ENCODE measurements at regions not wholly inside any gene's neighbourhood (a gene's known extent, or its start where the extent isn't known, plus 50 kb on each side); places are given as distances from the start of the nearest gene placed in this dataset.
"Not testable (repeated sequence)": the region's sequence is repeated elsewhere in the genome, so short reads cannot be mapped to it uniquely, and the experiment has no call there.

DNA sequence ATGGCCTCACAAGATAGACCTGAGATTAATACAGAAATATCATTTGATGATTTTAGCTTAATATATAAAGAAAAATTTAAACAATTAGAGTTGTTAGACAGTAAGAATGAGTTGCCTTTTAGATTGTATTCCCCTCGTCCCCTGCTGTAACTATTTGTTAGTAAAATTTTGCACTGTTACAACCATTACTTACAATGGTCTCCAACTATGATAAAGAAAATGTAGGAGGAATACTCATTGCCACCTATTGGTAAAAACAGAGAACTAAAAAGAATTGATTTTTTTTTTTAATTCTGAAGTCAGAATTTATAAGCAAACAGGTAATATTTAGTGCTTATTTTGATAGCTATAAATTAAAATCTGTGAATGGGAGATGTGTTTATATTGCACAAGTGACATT lies 937.6 kb downstream of the TLE4 start:
- no peak for DNase-seq (ENCODE audit: extremely low read depth in 1 of 2, low read depth in 1 of 2)

DNA sequence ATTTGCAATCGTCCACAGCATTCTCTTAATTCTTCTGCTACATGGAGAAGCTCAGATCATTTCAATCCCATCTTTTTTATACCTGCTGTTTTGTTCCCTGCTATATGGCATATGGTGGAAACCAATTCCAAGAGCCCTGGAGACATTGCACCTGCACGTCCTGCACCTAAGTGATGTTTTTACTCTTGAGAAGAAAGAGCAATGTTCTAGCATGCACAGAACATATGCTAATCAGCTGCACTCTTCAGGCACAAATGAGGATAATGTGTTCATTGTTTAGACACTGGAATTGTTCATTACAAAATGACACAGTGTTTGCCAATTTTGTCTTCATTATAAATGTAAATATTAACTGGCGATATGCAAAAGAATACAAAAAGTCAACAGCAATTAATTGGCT lies 935.8 kb downstream of the TLE4 start:
- DNase-seq (ENCODE audit: extremely low read depth in 1 of 2, low read depth in 1 of 2) = no peak

DNA sequence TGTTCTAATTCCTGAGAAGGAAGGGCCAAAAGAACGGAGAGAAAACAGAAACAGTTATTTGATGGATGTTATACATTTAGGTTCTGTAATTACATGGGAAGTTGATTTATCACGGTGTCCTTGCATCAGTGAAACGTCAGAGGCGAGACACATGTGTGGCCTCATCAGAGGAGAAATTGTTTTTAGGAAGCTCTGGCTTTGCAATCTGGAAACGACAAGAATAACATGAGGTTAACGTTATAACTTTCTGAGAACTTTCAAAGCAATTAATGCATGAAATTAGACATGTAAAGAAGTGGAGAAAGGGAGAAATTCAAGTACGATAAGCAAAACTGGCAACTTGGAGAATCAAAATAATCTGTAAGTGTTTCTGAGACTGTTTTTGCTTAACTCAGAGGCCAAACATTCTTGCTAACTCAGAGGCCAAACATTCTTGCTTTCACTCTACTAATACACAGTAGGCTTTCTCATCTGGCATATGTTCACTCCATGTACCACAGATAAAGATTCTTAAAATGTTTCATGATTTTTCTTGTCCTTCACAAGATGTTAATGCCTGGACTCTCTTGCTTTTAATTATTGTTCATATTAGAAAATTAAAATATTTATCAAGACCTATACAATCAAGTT lies 933.0 kb downstream of the TLE4 start:
- DNase-seq (ENCODE audit: extremely low read depth in 1 of 2, low read depth in 1 of 2) = no peak

- DNase-seq (ENCODE audit: extremely low read depth in 1 of 2, low read depth in 1 of 2) = no peak
Observed at GRCh38 chr9:80503671-80504281, 932.0 kb downstream of the TLE4 start.

- DNase-seq (ENCODE audit: extremely low read depth in 1 of 2, low read depth in 1 of 2) = no peak
Observed at GRCh38 chr9:80502306-80502705, 930.5 kb downstream of the TLE4 start.

- DNase-seq (ENCODE audit: extremely low read depth in 1 of 2, low read depth in 1 of 2) = no peak
Observed at GRCh38 chr9:80501635-80502034, 929.9 kb downstream of the TLE4 start.

DNA sequence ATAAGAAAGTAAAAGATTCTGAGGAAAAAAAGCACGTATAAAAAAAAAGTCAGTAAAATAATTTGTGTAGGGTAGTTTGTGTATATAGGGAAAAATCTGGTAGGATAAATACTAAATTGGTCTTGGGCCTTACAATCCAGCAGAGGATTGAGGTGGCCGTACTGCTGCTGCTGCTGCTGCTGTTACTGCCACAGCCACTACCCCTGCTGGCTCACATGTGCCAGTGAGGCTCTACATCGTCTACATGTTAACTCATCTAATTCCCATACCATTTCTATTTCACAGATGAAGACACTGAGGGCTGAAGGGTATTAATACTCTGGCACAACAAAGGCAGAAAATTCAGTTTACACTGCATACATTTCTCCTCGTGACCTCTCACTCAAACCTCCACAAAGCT lies 928.5 kb downstream of the TLE4 start:
- DNase-seq (ENCODE audit: extremely low read depth in 1 of 2, low read depth in 1 of 2) = no peak

GRCh38 chr9:80498001-80498555 lies 926.3 kb downstream of the TLE4 start:
- no peak for DNase-seq (ENCODE audit: extremely low read depth in 1 of 2, low read depth in 1 of 2)

DNA sequence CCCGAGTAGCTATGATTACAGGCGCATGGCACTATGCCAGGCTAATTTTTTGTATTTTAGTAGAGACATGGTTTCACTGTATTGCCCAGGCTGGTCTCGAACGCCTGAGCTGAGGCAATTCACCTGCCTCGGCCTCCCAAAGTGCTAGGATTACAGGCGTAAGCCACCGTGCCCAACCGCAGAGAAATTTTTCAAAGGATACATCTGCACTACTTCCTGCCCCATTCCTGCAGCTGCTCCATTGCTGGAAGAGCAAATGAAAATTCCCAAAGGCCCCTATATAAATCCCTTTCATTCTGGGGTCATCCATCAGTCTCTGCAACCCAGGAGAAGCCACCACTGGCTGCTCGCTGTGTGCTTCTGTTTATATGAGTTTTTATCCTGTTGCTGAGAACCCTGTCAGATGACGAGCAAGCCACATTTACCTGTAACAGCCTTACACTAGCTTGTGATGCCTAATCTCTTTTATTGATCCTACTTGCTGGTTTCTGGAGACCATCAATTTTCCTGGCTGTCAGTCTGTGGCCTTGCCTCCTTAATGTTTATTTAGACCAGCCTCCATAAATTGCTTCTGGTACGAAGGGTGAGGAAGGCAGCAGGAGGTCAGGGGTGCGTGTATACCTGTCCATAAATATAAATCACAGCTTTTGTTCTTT lies 925.3 kb downstream of the TLE4 start:
- DNase-seq (ENCODE audit: extremely low read depth in 1 of 2, low read depth in 1 of 2) = no peak

GRCh38 chr9:80493258-80493657 lies 921.5 kb downstream of the TLE4 start:
- DNase-seq (ENCODE audit: extremely low read depth in 1 of 2, low read depth in 1 of 2) = no peak

DNA sequence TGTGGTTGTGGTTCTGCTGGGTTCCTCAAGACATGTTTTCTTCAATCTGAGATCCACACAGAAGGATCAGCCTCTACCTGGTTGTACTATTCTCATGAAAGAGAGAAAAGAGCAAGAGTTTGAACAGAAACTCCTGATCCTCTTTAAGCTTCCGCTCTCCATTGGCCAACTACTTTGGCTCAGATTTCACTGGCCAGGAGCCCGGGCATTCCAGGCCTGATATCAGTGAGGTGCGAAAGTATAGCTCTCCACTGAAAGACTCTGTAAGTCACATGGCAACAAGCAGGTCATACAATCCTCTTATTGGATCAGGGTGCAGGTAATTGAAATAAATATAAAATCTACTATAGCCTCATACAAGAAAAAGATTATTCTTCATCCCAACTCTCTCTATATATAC lies 920.5 kb downstream of the TLE4 start:
- no peak for DNase-seq (ENCODE audit: extremely low read depth in 1 of 2, low read depth in 1 of 2)

- DNase-seq (ENCODE audit: extremely low read depth in 1 of 2, low read depth in 1 of 2) = no peak
Observed at GRCh38 chr9:80491086-80491696, 919.4 kb downstream of the TLE4 start.

- no peak for DNase-seq (ENCODE audit: extremely low read depth in 1 of 2, low read depth in 1 of 2)
Observed at GRCh38 chr9:80489329-80489728, 917.6 kb downstream of the TLE4 start.

- DNase-seq (ENCODE audit: extremely low read depth in 1 of 2, low read depth in 1 of 2) = no peak
Observed at GRCh38 chr9:80485420-80486250, 913.9 kb downstream of the TLE4 start.

DNA sequence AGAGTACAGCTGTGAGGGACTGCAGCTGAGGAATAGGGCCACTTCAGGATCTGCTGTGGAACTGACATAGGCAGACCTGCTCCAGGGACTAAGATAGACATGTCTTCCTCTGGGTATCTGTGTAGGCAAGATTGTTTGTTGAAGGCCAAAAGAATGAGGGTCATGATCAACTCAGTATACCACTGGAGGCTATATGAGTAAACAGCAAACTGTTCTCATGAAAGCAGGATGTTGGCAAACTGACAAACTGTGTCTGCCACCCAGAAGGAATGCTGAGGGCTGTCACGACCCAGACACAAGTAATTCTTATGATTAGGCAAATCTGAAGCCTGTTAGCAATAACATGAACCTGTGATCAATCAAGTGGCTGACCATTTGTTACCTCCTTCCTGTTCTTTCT lies 910.5 kb downstream of the TLE4 start:
- not testable (repeated sequence) for DNase-seq (ENCODE audit: extremely low read depth in 1 of 2, low read depth in 1 of 2)

DNA sequence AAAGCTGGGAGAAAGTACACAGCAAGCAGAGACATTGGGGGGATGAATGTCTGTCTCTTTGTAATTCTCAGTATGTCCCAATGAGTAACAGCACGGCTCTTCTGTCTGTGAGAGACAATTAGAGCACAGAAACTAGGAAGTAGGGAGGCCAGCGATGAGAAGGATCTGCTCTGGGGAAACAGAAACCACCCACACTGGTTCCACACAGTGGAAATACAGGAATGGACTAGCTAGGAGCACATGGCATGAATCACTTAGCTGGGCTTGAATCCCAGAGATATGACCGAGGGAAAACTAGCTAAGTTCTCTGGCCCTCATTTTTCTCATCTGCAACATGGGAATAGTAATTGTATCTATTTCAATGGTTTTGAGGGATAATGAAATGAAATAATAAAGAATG lies 895.9 kb downstream of the TLE4 start:
- no peak for DNase-seq (ENCODE audit: extremely low read depth in 1 of 2, low read depth in 1 of 2)

GRCh38 chr9:80465556-80465955 lies 893.8 kb downstream of the TLE4 start:
- no peak for DNase-seq (ENCODE audit: extremely low read depth in 1 of 2, low read depth in 1 of 2)

DNA sequence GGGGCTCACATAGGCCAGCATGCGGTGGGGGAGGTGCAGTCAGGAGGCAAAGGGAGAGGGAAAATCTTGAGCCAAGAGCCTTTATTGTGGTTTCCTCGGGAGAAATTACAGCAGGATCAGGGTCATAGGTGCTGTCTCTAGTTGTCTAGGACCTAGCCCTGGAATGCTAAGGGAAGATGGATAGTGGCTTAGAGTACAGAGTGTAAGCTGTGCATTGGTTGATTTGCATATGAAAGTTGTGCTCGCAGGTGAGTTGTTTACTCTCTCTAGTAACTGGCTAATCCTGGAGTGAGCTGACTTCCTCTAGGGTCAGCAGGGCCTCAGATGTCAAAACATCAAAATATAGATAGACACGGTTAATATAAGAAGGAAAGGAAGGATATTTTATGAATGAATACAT lies 877.7 kb downstream of the TLE4 start:
- DNase-seq (ENCODE audit: extremely low read depth in 1 of 2, low read depth in 1 of 2) = no peak

DNA sequence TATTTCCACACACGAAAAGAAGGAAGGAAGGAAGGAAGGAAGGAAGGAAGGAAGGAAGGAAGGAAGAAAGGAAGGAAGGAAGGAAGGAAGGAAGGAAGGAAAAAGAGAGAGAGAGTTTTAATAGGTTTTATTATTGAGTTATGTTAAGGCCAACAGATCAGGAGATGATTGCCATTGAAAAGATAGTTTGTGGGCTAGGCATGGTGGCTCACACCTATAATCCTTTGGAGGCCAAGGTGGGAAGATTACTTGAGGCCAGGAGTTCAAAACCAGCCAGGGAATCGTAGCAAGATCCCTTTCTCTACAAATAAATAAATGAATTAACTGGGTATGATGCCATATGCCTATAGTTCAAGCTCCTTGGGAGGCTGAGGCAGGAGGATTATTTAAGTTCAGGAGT lies 877.2 kb downstream of the TLE4 start:
- no peak for DNase-seq (ENCODE audit: extremely low read depth in 1 of 2, low read depth in 1 of 2)

DNA sequence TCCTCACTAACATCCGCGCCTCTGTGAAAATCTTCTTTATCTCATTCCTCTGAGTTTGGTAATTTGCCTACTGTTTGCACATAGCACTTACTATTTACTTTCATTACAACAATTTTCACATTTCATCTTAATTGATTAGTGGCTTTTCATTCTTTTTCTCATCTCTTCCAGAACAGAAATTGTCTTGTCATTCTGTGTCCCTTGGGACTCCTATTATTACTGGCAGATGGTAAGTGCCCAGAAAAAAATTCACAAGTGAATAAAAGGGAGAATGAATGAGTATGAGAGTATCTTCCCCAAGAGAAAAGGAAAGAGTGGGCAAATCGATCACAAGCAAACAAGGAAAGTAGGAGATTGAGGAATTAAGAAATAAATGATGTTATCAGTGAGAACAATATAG lies 876.1 kb downstream of the TLE4 start:
- DNase-seq (ENCODE audit: extremely low read depth in 1 of 2, low read depth in 1 of 2) = no peak

GRCh38 chr9:80440724-80441123 lies 869.0 kb downstream of the TLE4 start:
- DNase-seq (ENCODE audit: extremely low read depth in 1 of 2, low read depth in 1 of 2) = no peak
